SH-SY5Y (cell line): ENCODE measurements at regions not wholly inside any gene's neighbourhood (a gene's known extent, or its start where the extent isn't known, plus 50 kb on each side); places are given as distances from the start of the nearest gene placed in this dataset.

Experiments used
- GATA2 ChIP-seq: IDR thresholded peaks from 2 replicates; pipeline ENCODE4 v1.6.1; 2011; ENCODE audit warnings: mild to moderate bottlenecking, low read depth, low read length
- GATA3 ChIP-seq: IDR thresholded peaks from 2 replicates; pipeline ENCODE4 v1.6.1; 2011; ENCODE audit warnings: low read depth, mild to moderate bottlenecking, low read length, moderate library complexity

GRCh38 chr4:26206339-26206738 lies 114.5 kb upstream of the RBPJ start:
- no peak for TF ChIP-seq GATA2
- no peak for TF ChIP-seq GATA3
